ENCODE measurements at regions not wholly inside any gene's neighbourhood (a gene's known extent, or its start where the extent isn't known, plus 50 kb on each side); places are given as distances from the start of the nearest gene placed in this dataset.

DNA sequence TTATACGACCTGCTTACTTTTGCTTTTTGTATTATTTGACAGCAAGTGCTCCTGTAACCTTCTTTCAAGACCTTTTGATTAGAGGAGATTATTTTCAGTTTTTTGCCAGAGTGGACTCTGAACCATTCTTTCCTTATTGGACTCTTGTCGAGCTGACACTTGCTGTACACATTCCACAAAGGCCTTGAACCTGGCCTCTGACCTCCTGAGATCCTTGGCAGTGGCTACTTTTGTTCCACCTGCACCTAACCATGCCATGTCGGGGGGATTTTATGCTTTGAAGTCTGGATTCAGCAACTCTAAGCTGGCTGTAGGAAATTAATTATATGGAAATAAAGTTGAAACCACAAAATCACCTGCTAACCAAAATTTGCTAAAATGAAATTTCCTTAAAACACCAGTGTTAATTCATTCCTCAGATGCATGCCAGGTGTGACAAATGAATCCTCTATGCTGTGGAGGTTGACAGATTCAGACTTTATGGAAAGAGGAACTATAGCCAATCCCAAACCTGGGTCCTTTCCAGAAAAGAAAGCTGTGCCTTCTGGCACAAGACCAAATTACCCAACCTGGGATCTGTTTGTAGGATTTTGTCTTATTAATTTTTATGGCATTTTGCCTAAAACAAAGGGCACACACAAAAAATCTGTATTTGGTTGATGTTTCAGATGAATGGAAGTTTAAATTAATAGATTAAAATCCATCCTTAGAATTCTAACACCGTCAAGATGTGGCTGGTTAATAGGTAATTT, 110.4 kb downstream of the CDC42EP3 start:
- ATAC-seq = no peak
- no peaks in the 10 kb centered on the region for H3K27me3 ChIP-seq
- H3K27ac ChIP-seq = no peak overlapping the region
- no peak for DNase-seq
- TF ChIP-seq POLR2A (IDR thresholded peaks at IDR 0.05) = no peak
- TF ChIP-seq, protein P1, sequence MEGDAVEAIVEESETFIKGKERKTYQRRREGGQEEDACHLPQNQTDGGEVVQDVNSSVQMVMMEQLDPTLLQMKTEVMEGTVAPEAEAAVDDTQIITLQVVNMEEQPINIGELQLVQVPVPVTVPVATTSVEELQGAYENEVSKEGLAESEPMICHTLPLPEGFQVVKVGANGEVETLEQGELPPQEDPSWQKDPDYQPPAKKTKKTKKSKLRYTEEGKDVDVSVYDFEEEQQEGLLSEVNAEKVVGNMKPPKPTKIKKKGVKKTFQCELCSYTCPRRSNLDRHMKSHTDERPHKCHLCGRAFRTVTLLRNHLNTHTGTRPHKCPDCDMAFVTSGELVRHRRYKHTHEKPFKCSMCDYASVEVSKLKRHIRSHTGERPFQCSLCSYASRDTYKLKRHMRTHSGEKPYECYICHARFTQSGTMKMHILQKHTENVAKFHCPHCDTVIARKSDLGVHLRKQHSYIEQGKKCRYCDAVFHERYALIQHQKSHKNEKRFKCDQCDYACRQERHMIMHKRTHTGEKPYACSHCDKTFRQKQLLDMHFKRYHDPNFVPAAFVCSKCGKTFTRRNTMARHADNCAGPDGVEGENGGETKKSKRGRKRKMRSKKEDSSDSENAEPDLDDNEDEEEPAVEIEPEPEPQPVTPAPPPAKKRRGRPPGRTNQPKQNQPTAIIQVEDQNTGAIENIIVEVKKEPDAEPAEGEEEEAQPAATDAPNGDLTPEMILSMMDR (IDR thresholded peaks at IDR 0.05) = no peak
- WGBS, 4 donors = 78 to 87% (median 80%) methylated on average over 4 of the region's 4 CpGs
- peaks cover 0 to 51% (median 5%) of the 10 kb centered on the region in 12 donors for H3K4me1 ChIP-seq
- no peaks in the 10 kb centered on the region for H3K36me3 ChIP-seq
- H3K4me3 ChIP-seq = no peak overlapping the region
- intact Hi-C loops (cut with DNase I) = no loop called here
- H3K9me3 ChIP-seq = no peaks in the 10 kb centered on the region

DNA sequence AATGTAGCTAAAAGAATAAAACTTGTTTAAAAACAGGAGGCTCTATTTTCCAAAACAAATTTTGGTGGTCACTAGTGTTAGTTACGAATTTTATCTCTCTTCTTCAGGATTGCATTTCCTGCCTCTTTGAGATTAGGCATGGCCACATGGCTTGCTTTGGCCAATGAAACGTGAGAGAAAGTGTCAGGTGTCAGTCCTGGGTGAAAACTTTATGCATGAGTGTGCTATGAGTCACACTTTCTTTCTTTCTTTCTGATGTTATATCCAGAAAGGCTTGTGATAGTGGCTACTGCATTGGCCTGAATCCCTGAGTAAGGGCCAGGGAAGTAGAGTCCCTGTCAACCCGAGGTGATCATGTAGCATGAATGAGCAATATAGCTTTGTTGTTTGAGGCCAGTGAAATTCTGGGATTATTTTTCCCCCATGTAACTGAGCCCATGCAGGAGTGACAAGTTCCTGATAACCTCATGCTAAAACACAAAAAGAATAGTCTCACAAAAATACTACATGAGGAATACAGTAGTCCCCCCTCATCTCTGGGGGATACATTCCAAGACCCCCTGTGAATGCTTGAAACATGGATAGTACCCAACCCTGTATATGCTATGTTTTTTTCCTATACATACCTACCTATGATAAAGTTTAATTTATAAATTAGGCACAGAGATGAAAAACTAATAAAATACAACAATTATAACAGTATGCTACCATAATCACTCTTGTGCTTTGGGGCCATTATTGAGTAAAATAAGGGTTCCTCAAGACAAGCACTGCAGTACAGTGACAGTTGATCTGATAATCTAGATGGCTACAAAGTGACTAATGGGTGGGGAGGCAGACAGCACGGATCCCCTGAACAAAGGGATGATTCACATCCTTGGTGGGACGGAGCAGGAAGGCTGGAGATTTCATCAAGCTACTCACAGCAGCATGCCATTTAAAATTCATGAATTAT, 109.5 kb downstream of the CDC42EP3 start:
- WGBS, 4 donors = 47 to 57% (median 49%) methylated on average over 5 of the region's 5 CpGs
- H3K4me1 ChIP-seq = peaks cover 0 to 59% (median 9%) of the 10 kb centered on the region in 12 donors
- H3K36me3 ChIP-seq = no peaks in the 10 kb centered on the region
- intact Hi-C loops (cut with DNase I) = no loop called here
- peak in 3 of 4 donors; percentile 43 to 69 (median 67) for ATAC-seq
- TF ChIP-seq, protein P1 (IDR thresholded peaks at IDR 0.05) = no peak
- peak overlapping the region in 2 of 12 donors; percentile 11 to 19 for H3K27ac ChIP-seq
- no peaks in the 10 kb centered on the region for H3K27me3 ChIP-seq
- no peak overlapping the region for H3K4me3 ChIP-seq
- H3K9me3 ChIP-seq = no peaks in the 10 kb centered on the region
- DNase-seq = no peak

DNA sequence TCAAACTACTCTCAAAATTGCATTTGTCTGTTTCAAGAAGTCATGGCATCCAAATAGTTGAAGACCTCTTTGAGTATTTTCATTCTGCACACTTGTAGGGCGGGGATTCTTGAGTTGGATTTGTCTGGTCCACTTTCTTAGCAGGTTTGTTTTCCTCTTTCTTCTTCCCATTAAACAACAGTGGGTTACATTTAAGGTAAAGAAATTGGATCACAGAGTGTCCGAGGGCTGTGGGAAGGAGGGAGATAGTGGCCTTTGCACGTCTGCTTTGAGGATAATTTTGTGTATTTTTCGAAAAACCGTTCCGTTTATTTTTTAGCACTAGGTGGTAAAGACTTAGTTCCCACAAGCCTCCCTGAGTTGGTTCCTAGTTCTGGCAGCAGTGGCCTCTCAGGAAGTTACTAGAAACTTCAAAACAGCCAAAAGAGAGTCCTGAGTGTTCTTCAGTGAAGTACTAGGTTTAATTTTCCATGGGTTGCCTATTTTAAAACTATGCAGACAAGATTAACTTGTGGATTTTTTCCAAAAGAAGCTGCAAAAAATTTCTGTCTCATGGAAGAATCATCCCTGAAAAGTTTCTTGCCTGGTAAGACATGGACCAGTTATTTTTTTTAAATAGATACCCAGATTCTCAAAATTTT, 107.9 kb downstream of the CDC42EP3 start:
- Histone ChIP-seq H3K4me3 (no peak overlapping the region), H3K36me3 (no peaks in the 10 kb centered on the region), H3K27me3 (no peaks in the 10 kb centered on the region), H3K27ac (no peak overlapping the region), H3K4me1 (peaks cover 0 to 65% (median 10%) of the 10 kb centered on the region in 12 donors), H3K9me3 (no peaks in the 10 kb centered on the region)
- TF ChIP-seq, protein P1 (IDR thresholded peaks at IDR 0.05) = no peak
- no peak for TF ChIP-seq POLR2A (IDR thresholded peaks at IDR 0.05)
- ATAC-seq = no peak
- intact Hi-C loops (cut with DNase I) = no loop called here
- WGBS, 4 donors = 81 to 83% (median 82%) methylated on average over 6 of the region's 6 CpGs
- no peak for DNase-seq

DNA sequence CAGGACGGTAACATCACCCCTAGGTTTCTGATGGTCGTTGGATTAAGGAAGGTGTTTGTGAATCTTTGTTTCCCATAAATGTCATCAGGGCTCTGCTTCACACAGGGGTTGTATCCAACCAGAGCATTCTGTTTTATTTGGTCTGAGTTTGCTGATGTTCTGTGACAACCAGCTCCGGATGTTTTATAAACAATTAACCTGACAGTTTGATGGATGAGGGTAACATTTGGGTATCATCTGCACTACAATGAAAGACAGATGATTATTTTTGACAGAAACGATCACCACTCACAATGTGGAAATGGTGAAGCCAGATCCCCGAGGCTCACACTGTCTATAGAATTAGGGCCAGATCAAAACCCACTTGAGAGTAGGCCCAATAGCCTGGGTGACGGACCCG, 107.1 kb downstream of the CDC42EP3 start:
- 86 to 89% (median 88%) methylated on average over 7 of the region's 7 CpGs for WGBS, 4 donors
- H3K4me1 ChIP-seq = peaks cover 0 to 63% (median 12%) of the 10 kb centered on the region in 12 donors
- DNase-seq (no peak), ATAC-seq (no peak)
- H3K27ac ChIP-seq = no peak overlapping the region
- H3K4me3 ChIP-seq = no peak overlapping the region
- no peaks in the 10 kb centered on the region for H3K9me3 ChIP-seq
- H3K27me3 ChIP-seq = no peaks in the 10 kb centered on the region
- no peaks in the 10 kb centered on the region for H3K36me3 ChIP-seq
- intact Hi-C loops (cut with DNase I) = no loop called here
- TF ChIP-seq POLR2A (IDR thresholded peaks at IDR 0.05) = no peak
- TF ChIP-seq, protein P1 (IDR thresholded peaks at IDR 0.05) = no peak
